ENCODE measurements at regions not wholly inside any gene's neighbourhood (a gene's known extent, or its start where the extent isn't known, plus 50 kb on each side); places are given as distances from the start of the nearest gene placed in this dataset.

DNA sequence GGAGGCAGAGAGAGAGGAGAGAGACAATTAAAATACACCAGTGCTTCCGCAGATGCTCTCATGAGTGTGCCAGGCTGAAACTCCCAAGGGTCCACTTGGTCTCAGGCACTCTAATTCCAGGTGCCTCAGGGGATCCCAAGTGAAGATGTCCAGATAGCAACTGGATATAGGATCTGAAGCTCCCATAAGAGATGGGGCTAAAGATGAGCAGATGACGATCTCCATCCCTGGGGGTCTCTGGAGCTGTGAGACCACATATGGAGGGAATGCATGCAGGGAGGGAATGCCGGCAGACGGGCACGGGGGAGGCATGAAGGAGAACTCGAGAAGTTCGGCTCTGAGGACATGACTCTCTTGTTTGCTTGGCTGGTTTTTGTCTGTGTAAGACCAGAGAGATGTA lies 223.7 kb upstream of the RAB6C start:
- DNase-seq, result no peak

GRCh38 chr2:129756276-129756675 lies 223.2 kb upstream of the RAB6C start:
- no peak for DNase-seq

- no peak for DNase-seq
These were observed 222.0 kb upstream of the RAB6C start for GRCh38 chr2:129757366-129757914.

DNA sequence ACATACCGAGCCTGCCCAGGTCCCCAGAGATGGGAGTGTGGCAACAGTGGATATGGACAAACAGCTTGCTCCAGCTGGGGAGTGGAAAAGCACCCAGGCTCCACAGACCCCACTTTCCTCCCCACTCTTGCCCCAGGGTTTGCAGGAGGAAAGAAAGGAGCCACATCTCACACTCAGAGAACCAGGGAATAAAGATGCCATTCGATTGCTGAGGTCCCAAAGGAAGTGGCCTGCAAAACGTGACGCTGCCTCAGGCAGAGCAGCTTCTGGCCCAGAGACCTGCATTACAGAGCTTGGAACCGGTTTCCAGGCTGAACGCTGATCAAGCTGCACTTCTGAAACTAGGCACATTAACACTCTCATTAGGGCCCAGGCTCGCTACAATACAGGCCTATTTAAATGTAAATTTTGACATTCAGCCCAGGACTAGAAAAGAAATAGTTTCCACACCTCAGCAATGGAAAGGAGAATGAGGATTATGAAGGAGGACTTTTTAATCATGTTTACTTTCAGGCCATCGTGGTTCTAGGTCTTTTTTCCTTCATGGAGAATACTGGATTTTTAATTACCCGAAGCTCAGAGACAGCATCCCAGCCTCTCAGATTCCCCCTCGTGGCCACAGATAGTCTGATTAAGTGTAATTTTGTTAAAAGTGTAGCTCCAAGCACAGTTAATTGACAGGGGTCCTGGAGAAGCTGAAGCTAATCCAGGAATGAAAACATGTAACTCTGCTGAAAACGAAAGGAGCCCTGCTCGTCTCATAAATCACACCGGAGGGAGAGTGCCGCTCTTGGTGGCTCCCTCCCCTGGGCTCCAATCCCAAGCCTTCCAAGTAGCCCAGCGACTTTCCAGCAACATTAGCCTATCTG lies 221.3 kb upstream of the RAB6C start:
- DNase-seq, result no peak

- no peak for DNase-seq
These were observed 220.5 kb upstream of the RAB6C start for GRCh38 chr2:129758784-129759471.

GRCh38 chr2:129759472-129760010 lies 219.9 kb upstream of the RAB6C start:
- DNase-seq, result no peak

DNA sequence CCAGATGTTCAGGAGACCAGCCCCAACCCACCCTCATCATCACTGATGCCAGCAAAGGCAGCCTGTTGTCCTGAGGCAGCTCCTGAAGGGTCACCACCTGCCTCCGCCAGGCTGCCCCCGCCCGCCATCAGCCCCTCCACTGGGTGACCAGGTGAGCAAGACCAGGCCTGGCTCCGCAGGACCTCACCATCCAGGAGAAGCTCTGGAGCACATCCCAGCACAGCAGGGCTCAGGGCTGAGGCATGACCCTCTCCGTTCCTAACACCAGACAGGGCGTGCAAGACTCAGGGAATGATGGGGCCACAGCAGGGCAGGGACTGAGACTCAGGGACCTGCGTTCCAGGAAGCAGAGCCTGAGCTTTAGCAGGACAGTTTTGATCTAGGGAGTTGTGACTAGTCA lies 218.8 kb upstream of the RAB6C start:
- no peak for DNase-seq

GRCh38 chr2:129761569-129762021 lies 217.9 kb upstream of the RAB6C start:
- no peak for DNase-seq

GRCh38 chr2:129762386-129763189 lies 216.9 kb upstream of the RAB6C start:
- DNase-seq, result no peak

DNA sequence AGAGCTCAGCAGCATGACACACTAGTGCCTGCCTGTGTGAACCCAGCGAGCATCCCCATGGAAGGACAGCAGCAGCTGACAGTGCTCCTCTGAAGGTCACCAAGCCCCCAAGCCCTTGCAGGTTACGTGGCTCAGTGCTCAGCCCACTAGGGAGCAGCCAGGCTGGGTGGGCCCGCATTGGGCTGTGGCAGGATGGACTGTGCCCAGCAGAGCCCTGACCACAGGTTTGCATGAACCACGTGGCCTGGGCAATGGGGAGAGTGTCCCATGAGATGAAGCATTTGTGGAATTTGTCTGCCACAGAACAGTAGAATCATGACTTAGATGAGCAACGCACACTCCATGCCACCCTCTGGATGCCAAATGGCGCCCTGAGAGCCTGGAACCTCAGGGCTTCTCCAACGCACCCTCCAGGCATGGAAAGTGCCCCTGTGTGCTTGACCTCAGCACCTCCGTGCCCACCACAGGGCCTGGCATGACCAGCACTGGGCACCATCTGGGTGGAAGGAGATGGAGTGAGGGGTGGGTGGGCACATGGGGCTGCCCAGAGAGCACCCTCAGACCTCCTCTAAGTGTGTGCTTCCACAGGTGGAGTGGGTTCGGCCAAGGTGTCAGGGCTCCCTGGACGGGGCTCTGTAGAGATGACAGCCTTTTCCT lies 216.1 kb upstream of the RAB6C start:
- DNase-seq, result no peak

- DNase-seq, result no peak
These were observed 215.5 kb upstream of the RAB6C start for GRCh38 chr2:129763966-129764365.

- no peak for DNase-seq
These were observed 214.8 kb upstream of the RAB6C start for GRCh38 chr2:129764376-129765325.

DNA sequence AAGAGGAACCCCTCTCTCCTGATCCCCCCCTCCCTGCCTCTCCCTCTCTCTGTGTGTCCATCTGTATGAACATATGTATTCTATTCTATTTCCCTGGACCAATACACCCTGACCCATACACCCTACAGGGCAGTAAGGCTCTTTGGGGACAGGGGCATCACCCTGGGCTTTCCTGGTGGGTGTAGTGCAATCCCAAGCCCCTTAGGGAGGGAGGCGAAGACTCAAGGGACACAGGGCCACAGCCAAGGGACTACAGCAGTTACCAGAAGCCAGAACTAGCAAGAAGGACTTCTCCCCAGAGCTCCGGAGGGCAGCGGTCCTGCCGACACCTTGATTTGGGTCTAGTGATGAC lies 214.2 kb upstream of the RAB6C start:
- DNase-seq, result no peak

GRCh38 chr2:129765678-129766351 lies 213.7 kb upstream of the RAB6C start:
- DNase-seq, result no peak

GRCh38 chr2:129766374-129766993 lies 213.0 kb upstream of the RAB6C start:
- no peak for DNase-seq

- DNase-seq, result no peak
These were observed 212.0 kb upstream of the RAB6C start for GRCh38 chr2:129767346-129768035.

DNA sequence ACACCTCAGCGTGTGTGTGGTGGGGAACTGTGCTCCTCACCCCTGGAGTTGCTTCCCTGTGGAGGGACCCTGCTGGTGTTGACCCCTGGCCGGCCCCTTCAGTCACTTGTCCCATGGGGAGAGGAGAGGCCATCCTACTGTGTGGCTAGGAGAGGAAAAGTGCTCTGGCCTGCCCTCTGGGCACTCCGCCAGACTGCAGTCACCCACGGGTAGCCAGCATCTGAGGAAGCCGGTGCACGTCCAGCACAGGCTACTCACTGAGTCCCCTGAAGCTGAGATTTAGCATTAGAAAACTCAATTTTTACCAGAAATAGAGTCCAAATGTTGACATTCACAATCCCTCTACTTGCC lies 211.5 kb upstream of the RAB6C start:
- no peak for DNase-seq

- DNase-seq, result no peak
These were observed 210.8 kb upstream of the RAB6C start for GRCh38 chr2:129768485-129769184.

Data from DMS79 (cell line).